GM21515 (cell line): ENCODE measurements at regions not wholly inside any gene's neighbourhood (a gene's known extent, or its start where the extent isn't known, plus 50 kb on each side); places are given as distances from the start of the nearest gene placed in this dataset.

Source experiments
- ATAC-seq: cut with Tn5 transposase; IDR thresholded peaks from one replicate; pipeline ENCODE4 v1.9.1; 2021; ENCODE audit not compliant: unreplicated experiment

DNA sequence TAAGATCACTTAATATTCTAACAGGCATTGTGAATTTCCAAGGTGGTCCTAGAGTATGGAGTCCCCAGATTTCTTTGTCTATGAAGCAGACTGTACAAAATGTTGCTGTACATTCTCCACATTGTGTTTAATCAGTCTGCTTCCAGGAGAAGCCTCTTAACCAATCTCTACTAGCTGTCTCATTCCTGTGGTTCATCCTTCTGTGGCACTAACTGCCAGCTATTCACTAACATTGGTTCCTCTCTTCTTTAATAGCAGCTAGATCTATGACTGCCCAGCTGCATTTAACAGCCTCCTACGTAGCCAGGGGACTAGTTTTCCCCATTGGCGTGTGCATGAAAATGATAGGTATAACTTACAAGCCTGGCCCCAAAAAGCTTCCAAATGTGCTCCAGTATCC lies 395.4 kb downstream of the SAMD5 start:
- ATAC-seq: no peak

- ATAC-seq: no peak
Measured at GRCh38 chr6:147904416-147904815, 395.9 kb downstream of the SAMD5 start.

- no peak for ATAC-seq
Measured at GRCh38 chr6:147905711-147906110, 397.2 kb downstream of the SAMD5 start.

GRCh38 chr6:147906361-147906760 lies 397.9 kb downstream of the SAMD5 start:
- no peak for ATAC-seq

- ATAC-seq: no peak
Measured at GRCh38 chr6:147909640-147910039, 401.1 kb downstream of the SAMD5 start.

GRCh38 chr6:147910281-147910680 lies 401.8 kb downstream of the SAMD5 start:
- ATAC-seq: no peak

- ATAC-seq: no peak
Measured at GRCh38 chr6:147911057-147911456, 402.6 kb downstream of the SAMD5 start.

DNA sequence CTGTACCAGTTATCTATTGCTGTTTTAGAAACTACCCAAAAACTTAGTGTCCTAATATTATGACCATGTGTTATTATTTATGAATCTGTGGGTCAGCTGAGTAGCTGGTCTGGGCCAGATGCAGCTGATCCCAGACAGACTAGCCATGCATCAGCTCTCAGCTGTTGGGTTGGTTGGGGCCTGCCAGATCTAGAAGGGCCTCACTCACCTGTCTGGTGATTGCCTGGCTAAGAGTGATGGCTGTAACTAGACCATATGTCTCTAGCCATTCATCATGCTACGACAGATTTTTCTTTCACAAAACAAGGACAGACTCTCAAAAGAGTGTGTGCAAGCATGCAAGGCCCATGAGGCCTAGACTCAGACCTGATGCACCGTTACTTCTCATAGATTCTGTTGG lies 403.2 kb downstream of the SAMD5 start:
- ATAC-seq: no peak

DNA sequence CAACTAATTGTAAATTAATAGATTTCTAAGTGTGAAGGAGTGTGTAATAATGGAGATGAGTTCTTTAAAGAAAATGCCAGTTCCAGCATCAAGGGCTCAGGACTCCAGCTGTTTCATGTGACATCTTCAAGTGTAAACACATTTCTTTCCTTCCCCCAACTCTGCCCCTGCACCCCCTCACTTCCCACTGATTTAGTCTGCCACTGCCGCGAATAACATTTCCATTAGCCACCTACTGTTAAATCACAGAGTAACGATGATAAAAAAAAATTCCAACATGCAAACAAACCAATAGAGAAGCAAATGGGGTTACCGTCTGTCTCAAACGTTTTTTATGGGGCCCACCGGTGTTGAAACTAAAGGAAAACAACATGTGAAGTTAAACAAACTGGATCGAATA lies 414.3 kb downstream of the SAMD5 start:
- ATAC-seq: no peak

- ATAC-seq: no peak
Measured at GRCh38 chr6:147924598-147924997, 416.1 kb downstream of the SAMD5 start.

DNA sequence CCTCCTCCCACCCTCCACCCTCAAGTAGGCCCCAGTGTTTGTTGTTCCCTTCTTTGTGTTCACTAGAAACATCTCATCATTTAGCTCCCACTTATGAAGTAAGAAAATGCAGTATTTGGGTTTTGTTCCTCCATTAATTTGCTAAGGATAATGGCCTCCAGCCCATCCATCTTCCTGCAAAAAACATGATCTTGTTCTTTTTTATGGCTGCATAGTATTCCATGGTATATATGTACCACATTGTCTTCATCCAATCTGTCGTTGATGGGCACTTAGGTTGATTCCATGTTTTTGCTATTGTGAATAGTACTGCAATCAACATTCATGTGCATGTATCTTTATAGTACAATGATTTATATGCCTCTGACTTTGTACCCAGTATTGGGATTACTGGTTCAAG lies 416.8 kb upstream of the SASH1 start:
- no peak for ATAC-seq

DNA sequence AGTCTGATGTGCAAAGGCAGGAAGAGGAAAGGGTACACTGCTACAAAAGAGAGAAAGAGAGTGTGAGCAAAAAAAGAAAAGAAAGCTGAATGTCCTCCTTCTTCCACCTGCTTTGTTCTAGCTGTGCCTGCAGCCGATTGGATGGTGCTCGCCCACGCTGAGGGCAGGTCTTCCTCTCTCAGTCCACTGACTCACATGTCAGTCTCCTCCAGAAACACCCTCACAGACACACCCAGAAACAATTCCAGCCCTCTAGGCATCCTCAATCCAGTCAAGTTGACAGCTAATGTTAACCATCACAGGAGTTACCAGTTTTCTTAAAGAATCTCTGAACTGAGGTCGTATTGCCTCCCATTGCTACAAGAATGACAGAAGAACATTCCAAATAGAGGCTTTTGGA lies 411.9 kb upstream of the SASH1 start:
- no peak for ATAC-seq

DNA sequence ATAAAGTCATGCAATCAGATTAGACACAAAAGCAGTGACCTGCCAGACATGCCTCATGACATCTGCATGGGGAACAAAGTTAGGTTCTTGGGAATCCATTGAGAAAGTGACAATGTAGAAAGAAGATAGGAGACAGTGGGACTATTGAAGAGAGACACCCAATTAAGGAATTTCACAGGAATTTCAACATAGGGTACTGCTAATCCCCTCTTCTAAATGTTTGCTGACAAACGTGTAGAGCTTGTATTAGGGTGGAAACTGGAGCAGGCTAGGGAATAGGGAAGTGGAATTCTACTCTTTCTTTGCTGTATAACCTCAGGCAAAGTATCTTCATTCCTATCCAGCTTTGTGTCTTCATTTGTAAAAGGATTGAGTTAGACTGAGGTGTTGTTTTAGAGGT lies 409.4 kb upstream of the SASH1 start:
- no peak for ATAC-seq

- ATAC-seq: no peak
Measured at GRCh38 chr6:147935656-147936055, 407.0 kb upstream of the SASH1 start.

GRCh38 chr6:147936703-147937470 lies 405.8 kb upstream of the SASH1 start:
- no peak for ATAC-seq

DNA sequence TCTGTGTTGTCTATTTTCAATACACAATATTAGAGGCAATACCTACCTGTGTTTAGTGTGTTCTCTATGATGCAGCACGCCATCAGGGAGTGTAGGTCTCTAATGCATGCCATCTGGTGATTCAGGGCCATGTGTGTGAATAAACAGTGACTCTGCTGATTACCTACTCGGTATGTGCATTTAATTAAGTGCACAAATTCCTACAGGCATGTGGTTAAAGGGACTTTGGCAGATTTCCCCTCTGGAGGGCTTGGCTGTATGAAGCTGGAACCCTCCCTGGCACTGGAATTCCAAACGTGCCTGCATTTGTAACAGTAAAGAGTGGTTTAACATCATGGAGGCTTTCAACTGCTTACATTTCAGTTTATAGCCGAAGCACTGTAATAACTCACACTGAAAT lies 401.5 kb upstream of the SASH1 start:
- ATAC-seq: no peak

GRCh38 chr6:147942363-147942762 lies 400.3 kb upstream of the SASH1 start:
- ATAC-seq: no peak

DNA sequence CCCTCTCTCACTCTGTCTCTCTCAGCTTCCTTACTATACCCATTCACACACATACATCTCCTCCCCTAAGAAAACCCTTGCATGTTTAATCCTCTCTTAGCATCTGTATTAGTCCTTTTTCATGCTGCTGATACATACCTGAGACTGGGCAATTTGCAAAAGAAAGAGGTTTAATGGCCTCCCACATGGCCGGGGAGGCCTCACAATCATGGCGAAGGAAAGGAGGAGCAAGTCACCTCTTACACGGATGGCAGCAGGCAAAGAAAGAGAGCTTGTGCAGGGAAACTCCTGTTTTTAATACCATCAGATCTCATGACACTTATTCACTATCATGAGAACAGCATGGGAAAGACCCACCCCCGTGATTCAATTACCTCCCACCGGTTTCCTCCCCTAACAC lies 398.5 kb upstream of the SASH1 start:
- no peak for ATAC-seq

- ATAC-seq: no peak
Measured at GRCh38 chr6:147947521-147947920, 395.1 kb upstream of the SASH1 start.

GRCh38 chr6:147949981-147950622 lies 392.5 kb upstream of the SASH1 start:
- no peak for ATAC-seq

DNA sequence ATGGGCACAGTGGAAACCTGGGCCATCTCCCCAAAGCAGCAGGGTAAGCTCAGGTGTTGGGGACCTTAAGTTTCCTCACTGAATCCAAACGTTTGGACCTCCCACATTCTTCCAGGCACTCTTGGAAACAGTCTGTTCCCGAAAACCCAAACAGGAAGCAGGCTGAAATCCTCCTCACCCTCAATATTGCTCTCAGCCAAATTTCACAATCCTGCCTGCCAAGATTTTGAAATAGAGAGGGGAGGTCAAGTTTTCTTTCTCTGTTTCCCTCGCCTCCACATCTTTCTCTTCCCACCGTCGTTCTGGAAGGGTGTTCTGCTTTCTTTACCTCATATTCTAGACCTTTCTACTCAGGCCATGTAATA lies 392.0 kb upstream of the SASH1 start:
- no peak for ATAC-seq

DNA sequence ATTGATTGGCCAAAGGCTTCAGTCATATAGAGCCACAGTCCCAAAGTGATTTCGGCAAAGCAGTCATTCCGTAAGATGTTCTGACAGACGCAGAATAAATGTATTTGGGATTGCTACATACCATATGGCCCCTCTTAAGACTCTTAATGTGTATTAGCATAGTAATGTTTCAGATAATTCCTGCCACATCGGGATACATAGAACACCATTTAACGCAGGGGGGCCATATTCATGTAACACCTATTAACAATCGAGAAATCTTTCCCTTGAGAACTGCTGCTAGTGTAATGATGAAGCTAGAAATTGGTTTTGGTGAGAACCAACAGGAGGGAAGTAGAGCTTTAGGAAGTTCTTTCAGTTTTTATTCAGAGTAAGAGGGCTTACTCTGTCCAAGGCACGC lies 390.9 kb upstream of the SASH1 start:
- ATAC-seq: no peak

DNA sequence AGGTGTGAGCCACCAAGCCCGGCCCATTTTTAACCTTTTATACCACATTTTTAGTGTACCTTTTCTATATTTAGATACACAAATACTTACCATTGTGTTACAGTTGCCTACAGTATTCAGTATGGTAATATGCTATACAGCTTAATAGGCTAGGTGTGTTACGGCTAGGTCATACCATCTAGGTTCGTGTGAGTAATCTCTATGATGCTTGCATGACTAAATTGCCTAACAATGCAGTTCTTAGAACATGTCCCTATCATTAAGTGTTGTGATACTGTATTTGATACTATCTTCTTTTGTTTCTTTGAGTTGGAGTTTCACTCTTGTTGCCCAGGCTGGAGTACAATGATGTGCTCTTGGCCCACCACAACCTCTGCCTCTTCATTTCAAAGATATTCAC lies 387.7 kb upstream of the SASH1 start:
- no peak for ATAC-seq
